ENCODE measurements at regions not wholly inside any gene's neighbourhood (a gene's known extent, or its start where the extent isn't known, plus 50 kb on each side); places are given as distances from the start of the nearest gene placed in this dataset.

DNA sequence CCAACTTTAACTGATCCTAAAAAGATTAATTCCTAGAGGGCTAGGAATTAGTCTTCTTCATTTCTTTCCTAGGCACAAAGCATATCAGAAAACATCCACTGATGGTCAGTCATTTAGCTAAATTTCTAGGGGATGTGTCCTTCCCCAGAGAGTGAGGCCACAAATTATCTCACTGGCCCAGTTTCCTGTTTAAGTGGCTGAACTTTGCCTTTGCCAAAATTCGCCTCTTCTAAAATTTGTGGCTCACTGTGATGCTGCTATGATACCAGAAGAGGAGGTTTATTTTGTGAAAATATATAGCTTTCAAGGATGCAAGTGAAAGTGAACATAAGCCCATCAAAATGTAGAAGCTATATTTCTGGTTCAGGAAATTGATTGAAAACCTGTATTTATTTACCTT lies 98.1 kb upstream of the FER start:
- DNase-seq (ENCODE audit: low spot score): no peak

DNA sequence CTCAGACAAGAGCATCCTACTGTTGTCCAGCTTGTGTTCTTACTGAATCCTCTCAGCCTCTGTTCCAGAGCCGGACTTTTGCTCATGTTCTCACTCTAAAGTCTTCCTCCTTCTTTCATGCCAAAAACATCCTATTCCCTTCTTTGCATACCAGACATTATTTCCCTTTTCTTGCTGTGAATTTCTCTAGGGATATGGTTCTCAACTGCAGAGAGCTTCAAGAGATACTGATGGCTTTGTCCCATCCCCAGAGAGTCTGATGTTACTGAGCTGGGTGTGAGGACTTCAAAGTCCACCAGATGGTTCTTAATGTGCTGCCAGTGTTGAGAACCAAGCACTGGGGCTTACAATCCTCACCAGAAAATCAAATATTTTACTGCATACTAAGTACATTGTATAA lies 98.6 kb upstream of the FER start:
- no peak for DNase-seq (ENCODE audit: low spot score)

DNA sequence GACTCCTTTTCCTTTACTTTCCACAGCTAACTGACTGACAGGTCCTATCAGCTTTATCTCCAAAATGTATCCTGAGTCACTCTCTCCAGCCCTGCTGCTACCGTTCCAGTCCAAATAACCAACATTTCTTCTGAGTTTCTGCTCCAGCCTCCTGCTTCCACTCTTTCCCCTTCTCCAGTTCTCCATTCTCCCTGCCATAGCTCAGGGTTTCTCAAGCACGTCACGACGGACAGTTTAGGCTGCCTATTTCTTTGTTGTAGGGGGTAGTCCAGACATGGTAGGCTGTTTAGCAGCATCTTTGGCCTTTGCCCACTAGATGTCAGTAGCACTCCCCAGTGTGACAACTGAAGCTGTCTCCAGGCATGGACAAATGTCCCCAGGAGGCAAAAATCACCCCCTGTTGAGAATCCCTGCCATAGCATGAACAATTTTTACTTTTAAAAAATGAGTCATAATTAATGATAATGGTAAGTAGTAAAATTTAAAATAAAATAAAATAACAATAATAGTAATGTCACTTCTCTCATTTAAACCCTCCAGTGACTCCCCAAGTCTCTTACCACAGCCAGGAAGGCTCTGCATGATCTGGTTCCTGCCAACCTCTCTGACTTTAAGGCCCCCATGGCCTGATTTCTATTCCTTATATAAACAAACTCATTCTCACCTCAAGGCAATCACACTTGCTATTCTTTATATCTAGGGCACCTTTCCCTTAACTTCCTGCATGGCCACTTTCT lies 105.4 kb upstream of the FER start:
- peak; percentile 85 for DNase-seq (ENCODE audit: low spot score)

DNA sequence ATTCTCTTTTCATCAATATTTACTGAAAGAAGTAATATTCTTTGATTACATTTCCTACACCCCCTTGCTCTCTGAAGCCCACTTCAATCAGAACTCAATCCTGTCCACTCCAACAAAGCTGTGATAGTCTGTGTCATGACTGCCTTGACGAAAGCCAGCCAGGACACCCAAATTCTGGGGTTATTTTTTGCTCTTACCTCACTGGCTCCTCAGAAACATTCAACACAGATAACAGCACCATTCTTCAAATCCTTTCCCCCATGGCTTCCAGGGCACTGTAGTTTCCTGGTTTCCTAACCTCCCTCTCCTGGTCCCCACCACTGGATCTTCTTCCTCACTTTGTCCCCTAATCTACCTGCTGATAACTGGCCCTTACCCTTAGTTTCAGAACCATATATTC lies 106.1 kb upstream of the FER start:
- DNase-seq (ENCODE audit: low spot score): no peak

DNA sequence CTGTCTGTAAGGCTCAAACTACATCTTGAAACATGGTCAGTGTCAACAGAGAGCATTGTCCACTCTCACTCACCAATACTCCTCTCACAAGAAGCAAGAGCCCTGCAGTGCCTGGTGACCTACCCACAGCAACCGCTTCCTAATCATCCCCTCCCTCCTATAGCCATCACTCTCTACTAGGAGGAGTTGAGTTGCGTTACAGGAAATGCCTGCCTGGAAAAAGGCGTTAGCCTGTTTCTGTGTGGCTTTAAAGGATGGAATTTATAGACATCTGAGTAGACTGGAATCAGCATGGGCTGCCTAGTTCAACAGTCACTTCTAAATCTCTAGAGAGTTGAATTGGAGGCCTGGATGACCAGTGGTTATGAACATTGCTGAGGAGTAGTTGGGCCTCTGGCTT lies 108.3 kb upstream of the FER start:
- no peak for DNase-seq (ENCODE audit: low spot score)

DNA sequence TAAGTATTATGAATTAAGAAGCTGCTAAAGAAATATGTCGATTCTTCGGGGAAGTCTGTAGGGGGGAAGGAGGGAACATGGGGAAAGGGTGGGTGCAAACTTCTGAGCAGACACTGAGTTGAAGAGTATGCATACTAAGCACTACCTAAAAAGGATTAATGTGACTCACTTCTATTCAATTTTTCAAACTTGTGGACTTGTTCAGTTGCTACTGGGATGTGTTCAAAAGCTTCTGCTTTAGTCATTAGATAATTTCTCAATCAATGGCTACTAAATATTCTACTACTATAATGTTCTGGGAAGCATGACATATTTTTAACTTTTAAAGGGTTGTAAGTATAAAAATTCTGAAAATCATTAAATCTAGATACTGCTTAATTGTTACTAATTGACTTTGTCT lies 109.7 kb upstream of the FER start:
- no peak for DNase-seq (ENCODE audit: low spot score)

DNA sequence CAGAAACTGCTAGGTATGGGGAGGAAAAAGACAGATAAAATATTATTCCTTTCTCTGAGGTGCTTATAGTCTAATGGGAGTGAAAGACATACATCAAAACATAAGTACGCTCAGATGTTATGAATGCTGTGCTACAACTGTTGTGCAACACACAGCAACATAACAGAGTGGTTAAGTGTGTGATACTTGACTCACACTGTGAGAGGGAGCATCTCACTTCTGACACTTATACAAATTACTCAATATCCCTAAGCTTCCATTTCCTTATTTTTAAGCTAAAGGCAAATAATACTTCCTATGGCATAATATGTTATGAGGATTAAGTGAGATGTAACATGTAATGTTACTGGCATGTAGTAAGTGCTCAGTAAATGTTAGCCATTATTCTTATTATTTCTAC lies 110.6 kb upstream of the FER start:
- DNase-seq (ENCODE audit: low spot score): no peak

DNA sequence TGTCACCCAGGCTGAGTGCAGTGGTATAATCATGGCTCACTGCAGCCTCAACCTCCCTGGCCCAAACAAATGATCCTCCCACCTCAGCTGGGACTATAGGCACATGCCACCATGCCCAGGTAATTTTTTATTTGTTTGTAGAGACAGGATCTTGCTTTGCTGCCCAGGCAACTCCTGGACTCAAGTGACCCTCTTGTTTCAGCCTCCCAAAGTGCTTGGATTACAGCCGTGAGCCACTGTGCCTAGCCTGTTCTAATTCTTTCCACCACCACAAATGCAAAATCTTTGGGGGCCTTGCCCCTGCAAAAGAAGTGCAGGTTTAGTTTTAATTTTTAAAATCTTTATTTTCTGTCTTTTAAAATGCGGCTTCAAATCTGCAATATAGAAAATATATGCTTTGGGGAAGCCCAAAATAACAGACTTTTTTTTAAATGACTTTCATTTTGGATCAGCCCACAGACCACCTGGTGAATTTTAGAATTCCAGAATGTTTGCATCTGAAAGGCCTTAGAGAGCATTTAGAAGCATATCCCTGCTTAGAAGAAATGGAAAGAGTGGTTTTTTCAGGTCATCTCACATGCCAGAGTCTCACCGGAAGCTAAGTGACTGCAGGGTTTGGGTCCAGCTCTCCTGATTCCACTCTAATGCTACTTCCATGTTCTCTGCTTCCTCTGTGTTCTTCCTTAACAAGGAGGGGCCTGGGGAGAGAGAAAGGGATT lies 111.4 kb upstream of the FER start:
- no peak for DNase-seq (ENCODE audit: low spot score)

DNA sequence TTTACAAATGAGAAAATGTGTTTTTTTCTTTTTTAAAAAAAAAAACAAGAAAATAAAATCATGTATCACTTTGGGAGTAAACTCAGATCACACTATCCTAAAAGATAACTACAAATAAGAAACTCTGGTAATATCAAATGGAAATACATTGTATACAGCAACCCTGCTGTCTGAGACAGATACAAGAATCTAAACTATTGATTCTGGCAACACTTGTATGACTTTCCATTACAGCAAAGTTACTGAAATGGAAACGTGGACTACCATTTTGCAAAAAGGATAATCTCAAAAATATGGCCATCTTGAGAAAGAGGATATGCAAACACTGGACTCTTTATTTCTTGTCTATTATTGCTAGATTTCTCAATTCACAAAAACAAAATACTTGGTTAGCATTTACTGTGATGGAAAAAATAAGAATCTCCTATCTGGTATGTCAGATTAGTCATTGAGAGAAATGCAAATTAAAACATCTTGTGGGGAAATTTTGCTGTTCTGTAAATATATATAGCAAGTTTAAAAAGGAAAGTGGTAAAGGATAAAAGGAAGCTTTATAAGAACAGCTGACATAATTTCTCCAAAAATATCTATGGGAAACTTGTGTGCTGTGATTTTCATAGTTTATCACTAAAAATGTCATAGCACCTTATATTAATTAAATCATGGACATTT lies 112.9 kb upstream of the FER start:
- DNase-seq (ENCODE audit: low spot score): no peak

DNA sequence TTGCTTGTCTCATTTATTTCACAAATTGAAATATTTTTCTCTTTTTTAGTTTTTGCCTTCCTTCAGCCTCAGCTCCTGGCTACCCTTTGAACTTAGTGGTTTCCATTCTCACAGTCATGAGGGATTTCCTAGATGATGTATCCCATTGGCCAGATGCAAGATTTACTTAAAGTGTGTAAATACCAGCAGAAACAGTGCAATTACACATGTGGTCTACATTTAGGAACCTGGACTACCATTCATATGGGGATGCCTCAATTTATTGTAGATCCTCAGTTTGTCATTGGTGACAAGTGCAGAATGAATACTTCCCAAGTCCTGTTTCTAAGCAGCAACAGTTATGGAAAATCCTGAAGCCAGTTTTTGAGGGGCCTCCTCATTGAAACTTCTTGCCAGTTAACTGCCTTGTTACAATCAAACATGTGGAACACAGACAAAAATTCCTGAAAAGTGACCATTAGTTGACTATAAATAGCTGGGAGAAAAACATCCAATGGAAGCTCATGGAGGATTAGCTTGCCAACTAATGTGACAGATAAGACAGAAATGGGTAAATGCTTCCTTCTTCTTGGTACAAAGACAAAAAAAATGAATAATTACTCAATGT lies 113.6 kb upstream of the FER start:
- DNase-seq (ENCODE audit: low spot score): no peak

DNA sequence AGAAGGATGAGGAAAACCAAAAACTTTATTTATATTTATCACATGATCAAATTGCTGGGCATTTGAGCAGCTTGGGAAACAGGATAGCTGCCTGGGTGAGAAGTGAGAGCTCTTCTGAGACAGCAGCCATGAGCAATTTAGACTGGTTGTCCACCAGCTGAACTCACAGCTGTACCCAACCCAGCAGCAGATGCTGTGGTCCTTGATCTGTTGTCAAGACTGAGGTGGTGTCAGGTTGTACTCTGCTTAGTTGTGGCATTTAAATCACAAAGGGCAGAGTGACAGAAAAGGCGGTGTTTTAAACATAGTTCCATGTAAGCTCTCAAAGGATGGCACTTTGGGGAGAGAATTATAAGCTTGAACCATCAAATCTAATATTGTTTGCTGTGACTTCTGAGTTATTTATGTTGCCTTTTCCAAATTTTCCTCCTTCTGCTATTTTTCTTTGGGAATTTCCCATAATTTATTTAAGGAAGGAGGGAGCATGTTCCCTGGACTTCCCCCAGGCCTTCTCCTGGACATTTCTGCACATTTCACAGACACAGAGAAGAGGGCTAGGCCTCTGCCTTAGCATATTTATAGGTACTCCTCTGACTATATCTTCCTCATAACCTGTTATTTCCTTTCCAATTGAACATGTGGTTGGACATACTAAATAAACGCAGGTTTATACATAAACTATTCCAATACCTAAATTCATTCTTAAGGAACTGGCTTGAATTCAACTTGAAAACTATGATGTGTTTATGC lies 117.7 kb upstream of the FER start:
- DNase-seq (ENCODE audit: low spot score): no peak

DNA sequence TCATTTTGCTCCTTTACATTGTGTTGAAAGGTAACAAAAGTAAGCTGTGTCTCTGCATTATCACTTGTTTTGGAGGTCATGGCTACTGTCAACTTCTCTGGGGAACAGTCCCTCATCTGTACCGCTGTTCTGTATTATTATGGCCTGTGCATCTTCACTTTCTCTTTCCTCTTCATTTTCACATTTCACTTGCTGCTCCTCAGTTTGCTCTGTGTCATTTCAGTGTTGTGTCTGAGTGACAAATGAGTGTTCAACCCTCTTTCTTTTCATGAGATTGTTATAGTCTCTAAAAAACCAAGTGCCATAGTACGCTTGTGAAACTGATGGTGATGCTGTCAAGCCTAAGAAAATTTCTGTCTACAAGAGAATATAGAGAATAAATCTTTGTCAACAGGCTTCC lies 122.0 kb upstream of the FER start:
- no peak for DNase-seq (ENCODE audit: low spot score)

DNA sequence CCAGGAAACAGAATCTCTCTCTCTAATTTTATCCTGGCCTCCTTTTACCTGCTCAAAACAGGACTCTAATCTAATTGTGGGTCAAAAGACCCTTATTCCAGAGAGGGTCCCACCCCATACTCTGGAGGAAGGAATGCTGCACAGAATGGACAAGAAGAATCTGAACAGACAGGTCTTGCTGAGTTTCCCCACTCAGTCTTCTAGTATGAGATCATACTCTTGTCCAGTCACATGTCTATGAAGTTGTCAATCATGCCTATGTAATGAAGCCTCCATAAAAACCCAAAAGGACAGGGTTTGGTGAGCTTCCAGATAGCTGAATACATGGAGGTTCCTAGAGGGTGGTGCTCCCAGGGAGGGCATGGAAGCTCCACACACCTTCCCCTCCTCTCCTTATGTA lies 123.9 kb upstream of the FER start:
- DNase-seq (ENCODE audit: low spot score): no peak

DNA sequence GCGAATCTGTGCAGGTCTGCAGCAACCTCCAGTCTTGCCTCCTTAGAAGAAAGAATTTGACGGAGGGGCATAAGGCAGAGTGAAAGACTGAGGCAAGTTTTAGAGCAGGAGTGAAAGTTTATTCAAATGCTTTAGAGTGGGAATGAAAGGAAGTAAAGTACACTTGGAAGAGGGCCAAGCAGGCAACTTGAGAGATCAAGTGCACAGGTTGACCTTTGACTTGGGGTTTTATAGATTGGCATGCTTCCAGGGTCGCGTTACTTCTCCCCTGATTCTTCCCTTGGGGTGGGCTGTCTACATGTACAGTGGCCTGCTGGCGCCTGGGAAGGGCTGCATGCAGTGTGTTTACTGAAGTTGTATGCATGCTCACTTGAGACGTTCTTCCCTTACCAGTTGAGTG lies 127.2 kb upstream of the FER start:
- DNase-seq (ENCODE audit: low spot score): no peak

DNA sequence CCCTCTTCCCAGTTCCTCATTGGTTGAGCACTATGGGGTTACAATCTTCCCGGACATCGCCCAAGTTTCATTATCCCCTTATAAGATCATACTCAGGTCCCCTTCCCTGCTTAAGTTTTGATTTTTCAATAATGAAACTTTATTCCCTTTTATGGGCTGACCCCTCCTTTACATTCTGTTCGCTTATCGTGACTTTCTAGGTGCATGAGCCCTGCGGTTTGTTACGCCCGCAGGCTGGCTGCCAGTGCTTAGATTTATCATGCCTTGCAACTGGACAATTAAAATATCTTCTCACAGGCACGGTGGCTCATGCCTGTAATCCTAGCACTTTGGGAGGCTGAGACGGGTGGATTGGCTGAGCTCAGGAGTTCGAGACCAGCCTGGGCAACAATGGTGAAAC lies 127.9 kb upstream of the FER start:
- DNase-seq (ENCODE audit: low spot score): no peak

DNA sequence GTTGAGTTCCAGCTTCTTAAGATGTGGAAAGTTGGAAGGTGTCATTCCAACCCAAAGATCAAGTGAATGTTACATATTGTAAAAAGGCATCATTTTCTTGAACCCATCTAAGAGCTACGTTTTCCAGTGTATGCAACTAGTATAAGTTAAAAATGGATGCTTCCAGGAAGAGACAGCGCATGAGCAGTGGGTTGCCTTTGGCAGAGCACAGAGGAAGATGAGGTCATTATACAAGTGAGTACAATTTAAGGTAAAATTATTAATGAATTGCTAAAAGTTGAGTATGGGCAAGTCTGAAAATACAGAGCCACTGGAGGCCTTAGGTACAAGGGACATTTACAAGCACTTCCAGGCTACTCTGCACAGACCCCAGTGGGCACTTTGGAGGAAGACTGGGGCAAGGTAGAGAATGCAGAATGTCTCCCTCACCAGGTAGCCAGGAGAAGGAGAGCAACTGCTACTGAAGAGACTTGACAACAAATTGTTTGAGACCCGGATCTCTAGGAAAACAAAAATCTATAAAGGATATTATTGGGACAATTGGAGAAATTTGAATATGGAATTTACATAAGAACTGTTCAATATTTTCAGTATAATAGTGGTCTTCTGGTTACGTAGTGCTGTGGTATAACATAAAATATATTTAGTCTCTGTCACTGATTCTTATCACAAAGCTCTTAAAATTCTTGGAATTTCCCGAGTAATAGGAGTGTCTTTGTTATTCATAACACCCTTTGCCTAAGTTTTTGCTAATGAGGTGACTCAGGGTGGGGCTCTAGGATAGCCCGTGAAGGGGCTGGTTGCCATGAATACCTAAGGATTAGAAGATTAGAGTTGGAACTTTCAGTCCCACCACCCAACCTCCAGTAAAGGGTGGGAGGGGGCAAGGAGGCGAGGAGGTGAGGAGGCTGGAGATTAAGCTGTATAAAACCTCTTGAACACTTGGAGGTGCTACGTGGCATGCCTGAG lies 129.9 kb upstream of the FER start:
- no peak for DNase-seq (ENCODE audit: low spot score)

DNA sequence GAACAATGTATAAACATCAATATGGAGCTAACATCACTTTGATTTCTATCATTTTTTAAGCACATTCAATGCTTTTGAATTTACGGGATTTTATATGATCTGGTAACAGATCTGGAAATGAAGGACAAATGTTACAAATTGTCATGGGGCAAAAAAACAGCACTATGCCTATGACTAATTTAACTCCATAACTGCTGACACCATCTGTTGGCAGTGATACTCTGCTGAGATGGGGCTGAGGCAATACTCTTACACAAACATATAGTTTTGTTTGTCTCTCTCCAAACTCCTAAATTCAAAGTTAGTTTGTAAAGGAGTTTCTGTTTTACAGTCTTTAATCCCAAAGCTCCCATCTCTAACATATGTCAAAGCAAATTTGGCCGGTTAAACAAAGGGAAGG lies 132.5 kb upstream of the FER start:
- no peak for DNase-seq (ENCODE audit: low spot score)

DNA sequence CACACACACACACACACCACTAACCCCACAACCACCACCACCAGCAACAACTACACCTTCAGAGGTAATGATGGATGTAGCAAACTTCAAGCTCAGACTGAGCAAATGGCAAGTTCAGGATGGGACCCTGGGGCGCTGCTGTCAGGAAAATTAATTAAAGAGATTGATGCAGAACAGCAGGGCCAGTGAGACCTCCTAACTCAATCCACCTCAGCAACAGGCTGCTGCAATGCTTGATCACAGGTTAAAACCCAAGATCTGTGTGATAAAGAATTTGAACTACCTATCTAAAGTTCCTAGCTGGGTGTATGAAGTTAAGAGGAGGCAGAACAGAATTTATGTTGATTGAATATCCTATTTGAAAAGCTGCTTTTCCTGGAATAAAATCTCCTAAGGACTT lies 140.3 kb upstream of the FER start:
- DNase-seq (ENCODE audit: low spot score): peak; percentile 85

DNA sequence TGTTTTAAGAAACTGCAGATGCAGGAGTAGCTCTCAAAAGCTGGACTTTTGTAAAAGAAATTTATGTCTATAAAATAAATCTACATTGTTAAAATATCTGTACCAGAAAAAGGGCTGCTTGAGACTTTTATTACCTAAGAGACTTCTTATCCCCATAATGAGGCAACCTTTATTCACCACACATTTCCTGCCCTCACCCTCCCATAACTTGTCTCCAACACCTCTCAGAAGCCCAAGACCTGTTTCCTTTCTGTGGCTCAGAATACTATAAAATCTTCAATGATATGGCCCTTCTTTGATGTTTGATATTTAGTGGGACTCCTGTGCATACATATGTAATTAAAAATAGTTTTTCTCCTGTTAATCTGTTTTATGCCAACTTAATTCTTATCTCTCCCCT lies 141.5 kb upstream of the FER start:
- no peak for DNase-seq (ENCODE audit: low spot score)

DNA sequence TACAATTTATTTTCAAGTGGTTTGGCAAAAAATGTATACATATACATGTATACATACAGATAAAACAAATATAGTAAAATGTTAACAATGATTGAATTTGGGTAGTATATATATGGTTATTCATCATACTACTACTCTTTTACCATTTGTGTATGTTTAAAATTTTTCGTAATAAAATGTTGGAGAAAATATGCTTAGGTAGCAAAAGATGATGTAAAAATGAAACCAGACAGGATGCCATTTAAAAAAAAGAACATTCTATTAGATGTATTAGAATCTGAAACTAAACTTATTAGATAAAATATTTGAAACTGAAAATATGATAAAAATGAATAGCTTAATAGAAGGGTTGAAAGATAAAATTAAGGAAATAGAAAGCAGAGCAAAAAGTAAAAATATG lies 144.9 kb upstream of the FER start:
- DNase-seq (ENCODE audit: low spot score): no peak

DNA sequence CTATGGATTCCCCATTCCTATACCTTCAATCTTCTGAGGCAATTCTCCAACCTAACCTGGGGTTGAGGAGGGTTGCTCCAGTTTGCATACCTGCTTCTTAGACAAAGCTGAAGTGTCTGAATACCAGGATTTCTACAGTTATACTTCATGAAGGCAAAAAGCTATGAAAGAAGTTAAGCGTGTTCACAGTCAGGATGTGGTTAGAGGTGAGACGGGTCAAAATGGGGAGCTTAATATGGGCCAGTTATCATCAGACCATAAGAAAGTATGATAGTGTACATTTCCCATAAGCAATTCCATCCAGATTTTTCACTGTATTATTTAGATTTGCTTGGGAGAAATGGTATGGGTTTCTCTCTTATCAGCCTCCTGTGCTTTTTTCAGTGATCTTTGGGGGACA lies 156.9 kb upstream of the FER start:
- DNase-seq (ENCODE audit: low spot score): no peak
